Fibroblast of lung (primary cell): ENCODE measurements at regions not wholly inside any gene's neighbourhood (a gene's known extent, or its start where the extent isn't known, plus 50 kb on each side); places are given as distances from the start of the nearest gene placed in this dataset.

Experiments
- DNase-seq, 2 donors: peaks; one replicate each; pipeline versions ENCODE4 v3.0.0 to v3.0.0-alpha.2; 2010; ENCODE audit warnings: low read depth in 2 of 2
- H2AFZ ChIP-seq: 2 replicates; pipeline ENCODE4 v1.5.1; 2012; ENCODE audit warnings: low read length, control low read depth, inconsistent platforms
- H3K27ac ChIP-seq: 2 replicates; pipeline ENCODE4 v1.5.1; 2011; ENCODE audit warnings: low read length, control low read depth; ENCODE audit not compliant: insufficient read depth
- H3K27me3 ChIP-seq: 2 replicates; pipeline ENCODE4 v1.5.1; 2011; ENCODE audit warnings: mild to moderate bottlenecking, low read length; ENCODE audit not compliant: control insufficient read depth, insufficient read depth
- H3K36me3 ChIP-seq: 2 replicates; pipeline ENCODE4 v1.5.1; 2011; ENCODE audit warnings: low read length; ENCODE audit not compliant: control insufficient read depth, insufficient read depth
- H3K4me1 ChIP-seq: 2 replicates; pipeline ENCODE4 v1.5.1; 2011; ENCODE audit warnings: low read length; ENCODE audit not compliant: control insufficient read depth, insufficient read depth; ENCODE audit errors: extremely low read depth
- H3K4me2 ChIP-seq: 2 replicates; pipeline ENCODE4 v1.5.1; 2011; ENCODE audit warnings: low read length, control low read depth; ENCODE audit not compliant: insufficient read depth; ENCODE audit errors: extremely low read depth
- H3K4me3 ChIP-seq, 4 experiments: fragments of 200-600 bp in 1 of 4; sonication (generic) in 1 of 4; replicated peaks in 1 of 4; 2 replicates each; pipeline ENCODE4 v1.5.1; 2011 to 2016; ENCODE audit warnings: low read length in 4 of 4, low read depth in 3 of 4, mild to moderate bottlenecking in 3 of 4, control low read depth in 2 of 4, inconsistent platforms in 1 of 4, mixed read lengths in 1 of 4; ENCODE audit not compliant: insufficient read depth in 1 of 4; ENCODE audit errors: control extremely low read depth in 1 of 4
- H3K79me2 ChIP-seq: 2 replicates; pipeline ENCODE4 v1.5.1; 2012; ENCODE audit warnings: mild to moderate bottlenecking, low read length, inconsistent platforms; ENCODE audit not compliant: control insufficient read depth, insufficient read depth
- H3K9ac ChIP-seq: 2 replicates; pipeline ENCODE4 v1.5.1; 2011; ENCODE audit warnings: mild to moderate bottlenecking, low read length, control low read depth; ENCODE audit not compliant: insufficient read depth
- H3K9me3 ChIP-seq: 2 replicates; pipeline ENCODE4 v1.5.1; 2012; ENCODE audit warnings: low read depth, low read length; ENCODE audit not compliant: control insufficient read depth, insufficient read depth
- H4K20me1 ChIP-seq: 2 replicates; pipeline ENCODE4 v1.5.1; 2011; ENCODE audit warnings: low read length; ENCODE audit not compliant: control insufficient read depth, insufficient read depth; ENCODE audit errors: extremely low read depth
- EZH2 ChIP-seq: IDR thresholded peaks from 2 replicates; pipeline ENCODE4 v1.5.1; 2012; ENCODE audit warnings: low read length, control low read depth, mild to moderate bottlenecking; ENCODE audit errors: missing control alignments
- TF ChIP-seq, protein P1 (sequence below), 2 donors: IDR thresholded peaks in 1 of 2; conservative IDR thresholded peaks in 1 of 2; 1 replicate in 1 of 2; 2 replicates in 1 of 2; pipeline ENCODE4 v1.5.1; 2011 to 2012; ENCODE audit warnings: low read length in 2 of 2, control low read depth in 1 of 2, inconsistent platforms in 1 of 2, low read depth in 1 of 2, mild to moderate bottlenecking in 1 of 2

DNA sequence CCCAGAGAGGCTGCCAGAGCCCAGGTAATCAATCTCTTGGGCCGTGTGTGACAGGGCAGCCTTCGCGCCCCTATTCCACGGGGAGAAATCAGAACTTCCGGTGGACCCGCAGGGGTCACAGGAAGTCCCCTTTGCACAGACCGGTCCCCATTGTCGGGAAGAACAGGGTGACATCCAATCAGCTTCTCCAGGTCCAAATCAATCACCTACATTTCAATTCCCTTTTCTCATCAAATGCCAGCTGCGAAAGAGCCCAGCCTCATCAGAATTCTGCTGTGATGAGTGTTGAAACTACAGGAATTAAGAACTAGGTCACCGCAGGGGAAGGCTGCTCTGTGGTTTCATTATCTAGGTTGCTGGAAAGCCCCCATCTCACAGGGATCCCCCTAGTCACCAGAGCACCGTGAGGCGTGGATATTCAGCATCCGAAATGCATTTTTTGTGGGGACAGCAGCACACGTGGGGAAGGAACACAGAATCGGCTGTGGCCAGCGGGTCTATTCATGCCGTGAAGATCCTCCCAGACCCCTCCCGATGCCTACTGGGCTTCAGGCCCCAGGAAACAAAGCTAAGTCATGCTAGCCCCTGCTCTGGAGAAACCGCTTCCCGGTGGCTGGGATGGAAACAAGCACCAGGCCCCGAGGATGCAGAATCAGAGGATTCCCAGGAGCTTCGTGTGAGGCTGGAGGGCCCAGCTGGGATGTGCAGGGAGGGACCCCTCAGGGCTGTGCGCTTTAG, 193.7 kb upstream of the ID2 start:
- H3K4me2 ChIP-seq: no peak overlapping the region
- H3K4me1 ChIP-seq: no peaks in the 10 kb centered on the region
- H2AFZ ChIP-seq: no peak overlapping the region
- no peaks in the 10 kb centered on the region for H3K9me3 ChIP-seq
- no peak for TF ChIP-seq EZH2
- TF ChIP-seq, protein P1, sequence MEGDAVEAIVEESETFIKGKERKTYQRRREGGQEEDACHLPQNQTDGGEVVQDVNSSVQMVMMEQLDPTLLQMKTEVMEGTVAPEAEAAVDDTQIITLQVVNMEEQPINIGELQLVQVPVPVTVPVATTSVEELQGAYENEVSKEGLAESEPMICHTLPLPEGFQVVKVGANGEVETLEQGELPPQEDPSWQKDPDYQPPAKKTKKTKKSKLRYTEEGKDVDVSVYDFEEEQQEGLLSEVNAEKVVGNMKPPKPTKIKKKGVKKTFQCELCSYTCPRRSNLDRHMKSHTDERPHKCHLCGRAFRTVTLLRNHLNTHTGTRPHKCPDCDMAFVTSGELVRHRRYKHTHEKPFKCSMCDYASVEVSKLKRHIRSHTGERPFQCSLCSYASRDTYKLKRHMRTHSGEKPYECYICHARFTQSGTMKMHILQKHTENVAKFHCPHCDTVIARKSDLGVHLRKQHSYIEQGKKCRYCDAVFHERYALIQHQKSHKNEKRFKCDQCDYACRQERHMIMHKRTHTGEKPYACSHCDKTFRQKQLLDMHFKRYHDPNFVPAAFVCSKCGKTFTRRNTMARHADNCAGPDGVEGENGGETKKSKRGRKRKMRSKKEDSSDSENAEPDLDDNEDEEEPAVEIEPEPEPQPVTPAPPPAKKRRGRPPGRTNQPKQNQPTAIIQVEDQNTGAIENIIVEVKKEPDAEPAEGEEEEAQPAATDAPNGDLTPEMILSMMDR (conservative IDR thresholded peaks at IDR 0.05 in 1 of 2, IDR thresholded peaks at IDR 0.05 in 1 of 2; ENCODE audit: low read depth in 1 of 2, low read length in 2 of 2): no peak
- H3K27me3 ChIP-seq: no peaks in the 10 kb centered on the region
- peak in 1 of 2 donors; percentile 72 for DNase-seq
- no peaks in the 10 kb centered on the region for H4K20me1 ChIP-seq
- no peak overlapping the region for H3K9ac ChIP-seq
- H3K27ac ChIP-seq: no peak overlapping the region
- no peak overlapping the region for H3K4me3 ChIP-seq
- H3K36me3 ChIP-seq: no peaks in the 10 kb centered on the region
- H3K79me2 ChIP-seq: no peaks in the 10 kb centered on the region

DNA sequence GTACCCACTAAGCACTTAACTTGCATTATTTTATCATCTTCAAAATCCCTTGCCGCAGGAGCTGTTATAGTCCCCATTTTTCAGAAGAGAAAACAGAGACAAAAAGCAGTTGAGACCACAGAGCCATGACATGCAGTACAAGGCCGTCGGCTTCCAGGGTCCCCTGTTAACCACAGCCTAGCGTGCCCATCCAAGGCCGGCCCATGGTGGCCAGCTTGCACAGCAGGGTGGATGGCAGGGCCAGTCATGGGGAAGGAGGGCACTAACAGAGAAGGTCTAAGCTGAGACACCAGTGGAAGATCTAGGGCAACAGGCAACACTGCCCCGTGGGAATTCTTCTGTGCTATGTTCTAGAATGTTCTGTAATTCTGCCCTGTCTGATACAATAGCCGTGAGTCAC, 192.6 kb upstream of the ID2 start:
- no peaks in the 10 kb centered on the region for H4K20me1 ChIP-seq
- no peak for DNase-seq

DNA sequence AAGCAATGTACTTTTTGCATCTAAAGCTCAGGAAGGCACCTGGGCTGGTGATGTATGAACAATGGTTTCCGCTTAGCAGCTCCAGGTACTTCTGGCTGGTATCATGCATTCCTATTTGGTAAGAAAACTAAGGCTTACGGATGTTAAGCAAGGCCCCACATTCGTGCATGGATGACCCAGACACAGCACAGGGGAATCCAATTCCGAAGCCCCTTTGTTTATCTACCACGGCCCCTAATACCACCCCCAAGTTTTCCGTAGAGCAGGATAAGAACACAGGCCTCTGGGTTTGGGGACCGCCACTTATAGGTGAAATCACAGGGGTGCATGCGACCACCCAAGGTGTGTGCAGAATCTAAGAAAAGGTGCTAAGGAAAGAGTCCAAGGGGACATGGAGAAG, 192.1 kb upstream of the ID2 start:
- no peak for DNase-seq
- H3K4me1 ChIP-seq: no peaks in the 10 kb centered on the region
- no peaks in the 10 kb centered on the region for H3K9me3 ChIP-seq
- TF ChIP-seq, protein P1 (conservative IDR thresholded peaks at IDR 0.05 in 1 of 2, IDR thresholded peaks at IDR 0.05 in 1 of 2; ENCODE audit: low read depth in 1 of 2, low read length in 2 of 2): no peak
- no peak for TF ChIP-seq EZH2
- no peaks in the 10 kb centered on the region for H3K27me3 ChIP-seq
- H3K4me3 ChIP-seq: no peak overlapping the region
- H3K36me3 ChIP-seq: no peaks in the 10 kb centered on the region
- no peaks in the 10 kb centered on the region for H3K79me2 ChIP-seq
- no peak overlapping the region for H2AFZ ChIP-seq
- H4K20me1 ChIP-seq: no peaks in the 10 kb centered on the region
- H3K27ac ChIP-seq: no peak overlapping the region
- H3K9ac ChIP-seq: no peak overlapping the region
- no peak overlapping the region for H3K4me2 ChIP-seq

More for the DNA sequence above, 192.6 kb upstream of the ID2 start:
- Histone ChIP-seq H3K27me3 (no peaks in the 10 kb centered on the region), H3K4me2 (no peak overlapping the region), H3K79me2 (no peaks in the 10 kb centered on the region), H3K4me3 (no peak overlapping the region), H3K9ac (no peak overlapping the region), H3K36me3 (no peaks in the 10 kb centered on the region), H3K4me1 (no peaks in the 10 kb centered on the region), H3K9me3 (no peaks in the 10 kb centered on the region), H2AFZ (no peak overlapping the region), H3K27ac (no peak overlapping the region)
- TF ChIP-seq, protein P1 (conservative IDR thresholded peaks at IDR 0.05 in 1 of 2, IDR thresholded peaks at IDR 0.05 in 1 of 2; ENCODE audit: low read depth in 1 of 2, low read length in 2 of 2): no peak
- no peak for TF ChIP-seq EZH2
